A549 (cell line): ENCODE measurements at regions not wholly inside any gene's neighbourhood (a gene's known extent, or its start where the extent isn't known, plus 50 kb on each side); places are given as distances from the start of the nearest gene placed in this dataset.

Source experiments
- ATAC-seq, 2 experiments: fragments of 200-7000 bp in 1 of 2; fragments of >200 bp in 1 of 2; cut with Nextera tagmentation in 1 of 2; cut with Tn5 transposase in 1 of 2; 3 replicates each; pipeline versions ENCODE4 v1.8.0 to v1.9.1; 2018 to 2020; ENCODE audit warnings: mild to moderate bottlenecking in 1 of 2, moderate library complexity in 1 of 2
- CTCF ChIA-PET: fragments of 300-600 bp; sonication (Branson Sonifier 250); formaldehyde crosslinking; extraction: SDS; loops from one replicate; lab custom pipeline; 2021; ENCODE audit warnings: antibody characterized with exemption, inconsistent platforms; lab: Yijun Ruan, JAX
- POLR2A ChIA-PET: fragments of 350-600 bp; formaldehyde crosslinking; extraction: SDS; loops from one replicate; lab custom pipeline; 2021; ENCODE audit warnings: antibody characterized with exemption, inconsistent platforms; lab: Yijun Ruan, JAX
- DNase-seq, 2 experiments: peaks; one replicate each; pipeline versions ENCODE4 v3.0.0 to v3.0.0-alpha.2; 2011 to 2016; ENCODE audit warnings: low read depth in 1 of 2, low spot score in 1 of 2
- FAIRE-seq: peaks from 2 replicates; lab custom pipeline; 2011; peaks lifted over from hg19 to GRCh38; lab: Jason Lieb, UNC
- H3K27ac ChIP-seq, 2 experiments: fragments of >200 bp; sonication (Bioruptor Twin); formaldehyde crosslinking; 3 replicates each; pipeline ENCODE4 v1.5.1; 2016 to 2017
- H3K4me1 ChIP-seq: fragments of >200 bp; sonication (Bioruptor Twin); formaldehyde crosslinking; 3 replicates; pipeline ENCODE4 v1.6.1; 2016
- H3K4me2 ChIP-seq: fragments of >200 bp; sonication (Bioruptor Twin); formaldehyde crosslinking; 3 replicates; pipeline ENCODE4 v1.6.1; 2016
- H3K4me3 ChIP-seq: fragments of >200 bp; sonication (Bioruptor Twin); formaldehyde crosslinking; 3 replicates; pipeline ENCODE4 v1.5.1; 2016
- H3K9me3 ChIP-seq: fragments of >200 bp; sonication (Bioruptor Twin); formaldehyde crosslinking; 3 replicates; pipeline ENCODE4 v1.6.1; 2016
- CBX8 ChIP-seq: fragments of 200-600 bp; sonication (generic); IDR thresholded peaks from 2 replicates; pipeline ENCODE4 v1.6.1; 2016
- E2F6 ChIP-seq: IDR thresholded peaks from 2 replicates; pipeline ENCODE4 v1.6.1; 2012; ENCODE audit warnings: low read depth, borderline replicate concordance
- EHMT2 ChIP-seq: fragments of 200-600 bp; sonication (generic); IDR thresholded peaks from 2 replicates; pipeline ENCODE4 v1.6.1; 2016; ENCODE audit warnings: antibody characterized with exemption, low read depth, mild to moderate bottlenecking, moderate library complexity
- FOXS1 ChIP-seq: fragments of 250-450 bp; sonication (Bioruptor Pico); IDR thresholded peaks from 2 replicates; pipeline ENCODE4 v1.5.0; 2020; ENCODE audit warnings: mild to moderate bottlenecking, moderate library complexity
- GATA3 ChIP-seq: IDR thresholded peaks from 2 replicates; pipeline ENCODE4 v1.6.1; 2012; ENCODE audit warnings: borderline replicate concordance
- HDAC2 ChIP-seq: fragments of 200-600 bp; sonication (generic); IDR thresholded peaks from 2 replicates; pipeline ENCODE4 v1.6.1; 2016
- HOXB13 ChIP-seq: fragments of 250-450 bp; sonication (Bioruptor Pico); IDR thresholded peaks from 2 replicates; pipeline ENCODE4 v1.5.0; 2020; ENCODE audit warnings: low read depth, mild to moderate bottlenecking, moderate library complexity
- JUN ChIP-seq, 2 experiments: fragments of >200 bp; sonication (Bioruptor Twin); formaldehyde crosslinking; IDR thresholded peaks; 2 replicates in 1 of 2; 3 replicates in 1 of 2; pipeline ENCODE4 v1.6.1; 2016 to 2017
- JUNB ChIP-seq: fragments of >200 bp; sonication (Bioruptor Twin); formaldehyde crosslinking; IDR thresholded peaks from 2 replicates; pipeline ENCODE4 v1.6.1; 2016
- KDM1A ChIP-seq: fragments of 200-600 bp; sonication (generic); IDR thresholded peaks from 2 replicates; pipeline ENCODE4 v1.6.1; 2016; ENCODE audit warnings: low read depth, mild to moderate bottlenecking
- KDM5A ChIP-seq: fragments of 200-600 bp; sonication (generic); IDR thresholded peaks from 2 replicates; pipeline ENCODE4 v1.6.1; 2016; ENCODE audit warnings: antibody characterized with exemption, mild to moderate bottlenecking
- MAFK ChIP-seq: fragments of 450-650 bp; IDR thresholded peaks from 2 replicates; pipeline ENCODE4 v1.6.1; 2014; ENCODE audit not compliant: partially characterized antibody
- MAZ ChIP-seq: fragments of 150-350 bp; IDR thresholded peaks from 2 replicates; pipeline ENCODE4 v1.6.1; 2014; ENCODE audit warnings: antibody characterized with exemption, low read depth, low read length, borderline replicate concordance
- NFE2L2 ChIP-seq: fragments of 150-350 bp; conservative IDR thresholded peaks from 2 replicates; pipeline ENCODE4 v1.6.1; 2014; ENCODE audit warnings: low read length
- NR3C1 ChIP-seq: fragments of >200 bp; sonication (Bioruptor Twin); formaldehyde crosslinking; IDR thresholded peaks from 3 replicates; pipeline ENCODE4 v1.6.1; 2017
- PHF8 ChIP-seq: fragments of 200-600 bp; sonication (generic); IDR thresholded peaks from 2 replicates; pipeline ENCODE4 v1.6.1; 2016; ENCODE audit warnings: low read depth, mild to moderate bottlenecking, antibody characterized with exemption, moderate library complexity, borderline replicate concordance
- POLR2AphosphoS2 ChIP-seq: conservative IDR thresholded peaks from 2 replicates; pipeline ENCODE4 v1.6.1; 2012; ENCODE audit warnings: low read length, improper control_type of control experiment, inconsistent platforms
- RARB ChIP-seq: fragments of 250-450 bp; sonication (Bioruptor Pico); IDR thresholded peaks from 2 replicates; pipeline ENCODE4 v1.8.0; 2021; ENCODE audit warnings: mild to moderate bottlenecking, moderate library complexity
- RCOR1 ChIP-seq: fragments of 150-350 bp; IDR thresholded peaks from 2 replicates; pipeline ENCODE4 v1.6.1; 2014; ENCODE audit warnings: antibody characterized with exemption, low read length, low read depth
- REST ChIP-seq: fragments of 200-600 bp; sonication (generic); IDR thresholded peaks from 2 replicates; pipeline ENCODE4 v1.6.1; 2016; ENCODE audit warnings: antibody characterized with exemption, mild to moderate bottlenecking, moderate library complexity
- RNF2 ChIP-seq: fragments of 200-600 bp; sonication (generic); IDR thresholded peaks from 2 replicates; pipeline ENCODE4 v1.6.1; 2016; ENCODE audit warnings: low read depth, mild to moderate bottlenecking, antibody characterized with exemption, moderate library complexity, borderline replicate concordance
- SMC3 ChIP-seq: fragments of >200 bp; sonication (Bioruptor Twin); formaldehyde crosslinking; IDR thresholded peaks from 3 replicates; pipeline ENCODE4 v1.6.1; 2018; ENCODE audit warnings: inconsistent platforms
- TFCP2L1 ChIP-seq: fragments of 250-450 bp; sonication (Bioruptor Pico); IDR thresholded peaks from 2 replicates; pipeline ENCODE4 v1.5.0; 2021; ENCODE audit warnings: mild to moderate bottlenecking
- ZFP36 ChIP-seq: fragments of 450-650 bp; IDR thresholded peaks from 2 replicates; pipeline ENCODE4 v1.6.1; 2014; ENCODE audit warnings: borderline replicate concordance; ENCODE audit not compliant: partially characterized antibody
- ZSCAN20 ChIP-seq: fragments of 250-450 bp; sonication (Bioruptor Pico); IDR thresholded peaks from 2 replicates; pipeline ENCODE4 v1.8.0; 2022; ENCODE audit warnings: mild to moderate bottlenecking, moderate library complexity
- WGBS: methylation state at CpG from one replicate; pipeline ENCODE4 v1.1.6; 2017; ENCODE audit errors: missing lambda C conversion rate; 5-methylcytosine and 5-hydroxymethylcytosine counted together
- TF ChIP-seq, protein P1 (sequence below): fragments of >200 bp; sonication (Bioruptor Twin); formaldehyde crosslinking; IDR thresholded peaks from 3 replicates; pipeline ENCODE4 v1.6.1; 2016
- TF ChIP-seq, protein P2 (sequence below): IDR thresholded peaks from 2 replicates; pipeline ENCODE4 v1.6.1; 2012
- TF ChIP-seq, protein P3 (sequence below): fragments of >200 bp; sonication (Bioruptor Twin); formaldehyde crosslinking; IDR thresholded peaks from 3 replicates; pipeline ENCODE4 v1.5.1; 2016

GRCh38 chr3:168655611-168656010 lies 559.9 kb upstream of the GOLIM4 start:
- no peaks in the 10 kb centered on the region for H3K9me3 ChIP-seq
- H3K4me2 ChIP-seq, result no peak overlapping the region
- ChIA-PET CTCF (no interaction called here), POLR2A (no interaction called here)
- no peak overlapping the region for H3K27ac ChIP-seq
- H3K4me3 ChIP-seq, result no peak overlapping the region
- TF ChIP-seq EHMT2 (no peak), GATA3 (no peak), FOXS1 (no peak), JUN (IDR thresholded peaks at IDR 0.05) (no peak), ZSCAN20 (CRISPR knock-in tag) (no peak), PHF8 (no peak), TFCP2L1 (CRISPR knock-in tag) (no peak), HOXB13 (CRISPR knock-in tag) (no peak), MAFK (no peak), RARB (CRISPR knock-in tag) (no peak)
- TF ChIP-seq, protein P1, sequence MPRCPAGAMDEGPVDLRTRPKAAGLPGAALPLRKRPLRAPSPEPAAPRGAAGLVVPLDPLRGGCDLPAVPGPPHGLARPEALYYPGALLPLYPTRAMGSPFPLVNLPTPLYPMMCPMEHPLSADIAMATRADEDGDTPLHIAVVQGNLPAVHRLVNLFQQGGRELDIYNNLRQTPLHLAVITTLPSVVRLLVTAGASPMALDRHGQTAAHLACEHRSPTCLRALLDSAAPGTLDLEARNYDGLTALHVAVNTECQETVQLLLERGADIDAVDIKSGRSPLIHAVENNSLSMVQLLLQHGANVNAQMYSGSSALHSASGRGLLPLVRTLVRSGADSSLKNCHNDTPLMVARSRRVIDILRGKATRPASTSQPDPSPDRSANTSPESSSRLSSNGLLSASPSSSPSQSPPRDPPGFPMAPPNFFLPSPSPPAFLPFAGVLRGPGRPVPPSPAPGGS, result no peak
- 3% methylated on average over 1 of the region's 1 CpG for WGBS
- no peak for FAIRE-seq
- ATAC-seq, result no peak
- no peak for DNase-seq
- H3K4me1 ChIP-seq, result no peaks in the 10 kb centered on the region

DNA sequence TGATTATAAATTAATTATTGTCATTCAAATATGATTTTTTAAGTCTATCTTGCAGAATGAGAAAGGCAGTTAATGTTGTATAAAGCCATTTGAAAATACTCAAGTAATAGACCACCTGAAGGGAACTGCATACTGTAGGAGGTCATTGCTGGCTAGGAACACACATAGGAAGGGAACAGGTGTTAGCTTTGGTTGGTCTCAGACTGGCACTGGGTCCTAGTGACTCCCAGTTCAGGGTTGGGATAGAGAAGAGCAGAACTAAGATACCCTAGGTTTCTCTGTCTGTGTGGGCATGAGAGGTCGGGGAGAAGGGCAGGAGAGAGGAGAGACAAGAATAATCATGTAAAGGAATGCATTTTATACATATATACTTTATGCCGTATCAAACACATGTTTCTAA lies 559.0 kb upstream of the GOLIM4 start:
- 34% methylated on average over 2 of the region's 2 CpGs for WGBS
- FAIRE-seq, result no peak
- ATAC-seq, result no peak
- ChIA-PET POLR2A (no interaction called here), CTCF (no interaction called here)
- Histone ChIP-seq H3K4me3 (no peak overlapping the region), H3K27ac (no peak overlapping the region), H3K4me2 (no peak overlapping the region), H3K4me1 (no peaks in the 10 kb centered on the region), H3K9me3 (no peaks in the 10 kb centered on the region)
- TF ChIP-seq EHMT2, result no peak
- TF ChIP-seq E2F6, result no peak
- no peak for TF ChIP-seq ZFP36
- no peak for TF ChIP-seq RNF2
- TF ChIP-seq TFCP2L1 (CRISPR knock-in tag), result no peak
- TF ChIP-seq HDAC2, result no peak
- no peak for DNase-seq

- CTCF ChIA-PET, result no interaction called here
- H3K9me3 ChIP-seq, result no peaks in the 10 kb centered on the region
- FAIRE-seq (no peak), DNase-seq (no peak), ATAC-seq (no peak)
- H3K4me2 ChIP-seq, result no peak overlapping the region
- WGBS, result 0% methylated on average over 1 of the region's 1 CpG
- H3K4me3 ChIP-seq, result no peak overlapping the region
- no peak overlapping the region for H3K27ac ChIP-seq
- POLR2A ChIA-PET, result no interaction called here
- no peaks in the 10 kb centered on the region for H3K4me1 ChIP-seq
- no peak for TF ChIP-seq GATA3
- no peak for TF ChIP-seq KDM1A
- TF ChIP-seq RCOR1, result no peak
- TF ChIP-seq RNF2, result no peak
- TF ChIP-seq NFE2L2, result no peak
- TF ChIP-seq EHMT2, result no peak
- TF ChIP-seq MAZ, result no peak
- TF ChIP-seq JUNB, result no peak
- TF ChIP-seq, protein P2, sequence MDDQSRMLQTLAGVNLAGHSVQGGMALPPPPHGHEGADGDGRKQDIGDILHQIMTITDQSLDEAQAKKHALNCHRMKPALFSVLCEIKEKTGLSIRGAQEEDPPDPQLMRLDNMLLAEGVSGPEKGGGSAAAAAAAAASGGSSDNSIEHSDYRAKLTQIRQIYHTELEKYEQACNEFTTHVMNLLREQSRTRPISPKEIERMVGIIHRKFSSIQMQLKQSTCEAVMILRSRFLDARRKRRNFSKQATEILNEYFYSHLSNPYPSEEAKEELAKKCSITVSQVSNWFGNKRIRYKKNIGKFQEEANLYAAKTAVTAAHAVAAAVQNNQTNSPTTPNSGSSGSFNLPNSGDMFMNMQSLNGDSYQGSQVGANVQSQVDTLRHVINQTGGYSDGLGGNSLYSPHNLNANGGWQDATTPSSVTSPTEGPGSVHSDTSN, result no peak
- TF ChIP-seq CBX8, result no peak
- TF ChIP-seq SMC3, result no peak
- TF ChIP-seq, protein P3, sequence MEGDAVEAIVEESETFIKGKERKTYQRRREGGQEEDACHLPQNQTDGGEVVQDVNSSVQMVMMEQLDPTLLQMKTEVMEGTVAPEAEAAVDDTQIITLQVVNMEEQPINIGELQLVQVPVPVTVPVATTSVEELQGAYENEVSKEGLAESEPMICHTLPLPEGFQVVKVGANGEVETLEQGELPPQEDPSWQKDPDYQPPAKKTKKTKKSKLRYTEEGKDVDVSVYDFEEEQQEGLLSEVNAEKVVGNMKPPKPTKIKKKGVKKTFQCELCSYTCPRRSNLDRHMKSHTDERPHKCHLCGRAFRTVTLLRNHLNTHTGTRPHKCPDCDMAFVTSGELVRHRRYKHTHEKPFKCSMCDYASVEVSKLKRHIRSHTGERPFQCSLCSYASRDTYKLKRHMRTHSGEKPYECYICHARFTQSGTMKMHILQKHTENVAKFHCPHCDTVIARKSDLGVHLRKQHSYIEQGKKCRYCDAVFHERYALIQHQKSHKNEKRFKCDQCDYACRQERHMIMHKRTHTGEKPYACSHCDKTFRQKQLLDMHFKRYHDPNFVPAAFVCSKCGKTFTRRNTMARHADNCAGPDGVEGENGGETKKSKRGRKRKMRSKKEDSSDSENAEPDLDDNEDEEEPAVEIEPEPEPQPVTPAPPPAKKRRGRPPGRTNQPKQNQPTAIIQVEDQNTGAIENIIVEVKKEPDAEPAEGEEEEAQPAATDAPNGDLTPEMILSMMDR, result no peak
- TF ChIP-seq PHF8, result no peak
- no peak for TF ChIP-seq KDM5A
- no peak for TF ChIP-seq REST
- no peak for TF ChIP-seq RARB (CRISPR knock-in tag)
- no peak for TF ChIP-seq POLR2AphosphoS2
- TF ChIP-seq NR3C1, result no peak
These were observed 557.5 kb upstream of the GOLIM4 start for GRCh38 chr3:168653255-168653654.
